CD14-positive monocyte (primary cell): ENCODE measurements at regions not wholly inside any gene's neighbourhood (a gene's known extent, or its start where the extent isn't known, plus 50 kb on each side); places are given as distances from the start of the nearest gene placed in this dataset.

Experiments used
- DNase-seq, 3 donors: peaks; one replicate each; pipeline ENCODE4 v3.0.0-alpha.2; 2011 to 2022
- H2AFZ ChIP-seq: 2 replicates; pipeline ENCODE4 v1.6.0; 2012; ENCODE audit warnings: mild to moderate bottlenecking, low read depth, low read length, inconsistent platforms; ENCODE audit not compliant: insufficient read depth, poor library complexity, severe bottlenecking
- H3K27ac ChIP-seq, 2 donors: 1 replicate in 1 of 2; 2 replicates in 1 of 2; pipeline ENCODE4 v1.5.1; 2012 to 2013; ENCODE audit warnings: low read length in 2 of 2, control low read depth in 1 of 2, inconsistent platforms in 1 of 2, low read depth in 1 of 2, mild to moderate bottlenecking in 1 of 2
- H3K27me3 ChIP-seq, 2 donors: one replicate each; pipeline versions ENCODE4 v1.6.0 to v1.6.1; 2011 to 2013; ENCODE audit warnings: low read length in 2 of 2; ENCODE audit not compliant: control insufficient read depth in 2 of 2, insufficient read depth in 2 of 2
- H3K36me3 ChIP-seq, 2 donors: replicated peaks in 1 of 2; 1 replicate in 1 of 2; 2 replicates in 1 of 2; pipeline versions ENCODE4 v1.5.1 to v1.6.1; 2012 to 2013; ENCODE audit warnings: low read length in 2 of 2, control low read depth in 1 of 2, inconsistent platforms in 1 of 2, mild to moderate bottlenecking in 1 of 2; ENCODE audit not compliant: insufficient read depth in 2 of 2, control insufficient read depth in 1 of 2
- H3K4me1 ChIP-seq, 2 donors: 1 replicate in 1 of 2; 2 replicates in 1 of 2; pipeline versions ENCODE4 v1.5.1 to v1.6.1; 2012 to 2013; ENCODE audit warnings: low read length in 2 of 2, control low read depth in 1 of 2, inconsistent platforms in 1 of 2, mild to moderate bottlenecking in 1 of 2, moderate library complexity in 1 of 2; ENCODE audit not compliant: insufficient read depth in 2 of 2, control insufficient read depth in 1 of 2
- H3K4me2 ChIP-seq: replicated peaks from 2 replicates; pipeline ENCODE3; 2012; ENCODE audit warnings: low read length, moderate library complexity, mild to moderate bottlenecking; ENCODE audit not compliant: poor library complexity, severe bottlenecking; ENCODE audit errors: extremely low read depth
- H3K4me3 ChIP-seq, 3 experiments: fragments of 200-600 bp in 1 of 3; sonication (generic) in 1 of 3; replicated peaks in 1 of 3; 1 replicate in 2 of 3; 2 replicates in 1 of 3; pipeline ENCODE4 v1.5.1; 2011 to 2013; ENCODE audit warnings: low read length in 3 of 3, mild to moderate bottlenecking in 3 of 3, control low read depth in 2 of 3, low read depth in 2 of 3, inconsistent platforms in 1 of 3, moderate library complexity in 1 of 3
- H3K79me2 ChIP-seq: 2 replicates; pipeline ENCODE4 v1.6.0; 2012; ENCODE audit warnings: mild to moderate bottlenecking, control low read depth, inconsistent platforms, low read length, moderate library complexity; ENCODE audit not compliant: insufficient read depth
- H3K9ac ChIP-seq: 2 replicates; pipeline ENCODE4 v1.6.0; 2017; ENCODE audit warnings: low read length, mild to moderate bottlenecking; ENCODE audit not compliant: insufficient read depth, poor library complexity, severe bottlenecking
- H3K9me3 ChIP-seq, 2 donors: replicated peaks in 1 of 2; 1 replicate in 1 of 2; 2 replicates in 1 of 2; pipeline versions ENCODE4 v1.5.1 to v1.6.1; 2012 to 2013; ENCODE audit warnings: low read length in 2 of 2, control low read depth in 1 of 2; ENCODE audit not compliant: control insufficient read depth in 1 of 2, insufficient read depth in 1 of 2
- H4K20me1 ChIP-seq: 2 replicates; pipeline ENCODE4 v1.6.0; 2012; ENCODE audit warnings: mild to moderate bottlenecking, low read length, control low read depth, moderate library complexity; ENCODE audit not compliant: insufficient read depth
- H3K27ac Mint-ChIP-seq, 7 donors: one replicate each; pipeline ENCODE4 v1.8.0; 2020; ENCODE audit warnings: mild to moderate bottlenecking in 7 of 7, mixed read lengths in 7 of 7, moderate library complexity in 6 of 7, inconsistent platforms in 2 of 7
- H3K27me3 Mint-ChIP-seq, 3 donors: one replicate each; pipeline ENCODE4 v1.8.0; 2021 to 2022; ENCODE audit warnings: low read depth in 3 of 3, mild to moderate bottlenecking in 3 of 3, mixed read lengths in 3 of 3, moderate library complexity in 3 of 3, inconsistent platforms in 1 of 3
- H3K36me3 Mint-ChIP-seq, 2 donors: one replicate each; pipeline ENCODE4 v1.8.0; 2020; ENCODE audit warnings: mixed read lengths in 2 of 2, inconsistent platforms in 1 of 2, mild to moderate bottlenecking in 1 of 2
- H3K4me1 Mint-ChIP-seq: one replicate; pipeline ENCODE4 v1.8.0; 2020; ENCODE audit warnings: mild to moderate bottlenecking, mixed read lengths
- H3K4me3 Mint-ChIP-seq, 2 donors: one replicate each; pipeline ENCODE4 v1.8.0; 2020; ENCODE audit warnings: mild to moderate bottlenecking in 2 of 2, mixed read lengths in 2 of 2, moderate library complexity in 1 of 2
- H3K9me3 Mint-ChIP-seq, 7 donors: one replicate each; pipeline ENCODE4 v1.8.0; 2020 to 2022; ENCODE audit warnings: mixed read lengths in 7 of 7, mild to moderate bottlenecking in 6 of 7, moderate library complexity in 6 of 7, inconsistent platforms in 2 of 7
- WGBS: methylation state at CpG from one replicate; pipeline ENCODE4 v1.1.5; 2013; ENCODE audit warnings: missing lambda C conversion rate; ENCODE audit not compliant: insufficient coverage; 5-methylcytosine and 5-hydroxymethylcytosine counted together
- intact Hi-C, 2 donors: fragments of 100-400 bp; cut with micrococcal nuclease; formaldehyde crosslinking; loops; one replicate each; pipeline versions ENCODE4 v1.15.0 to v1.15.1; 2023
- TF ChIP-seq, protein P1 (sequence below): fragments of 200-600 bp; IDR thresholded peaks from one replicate; pipeline ENCODE4 v1.8.0; 2022; ENCODE audit warnings: antibody characterized with exemption, mild to moderate bottlenecking

DNA sequence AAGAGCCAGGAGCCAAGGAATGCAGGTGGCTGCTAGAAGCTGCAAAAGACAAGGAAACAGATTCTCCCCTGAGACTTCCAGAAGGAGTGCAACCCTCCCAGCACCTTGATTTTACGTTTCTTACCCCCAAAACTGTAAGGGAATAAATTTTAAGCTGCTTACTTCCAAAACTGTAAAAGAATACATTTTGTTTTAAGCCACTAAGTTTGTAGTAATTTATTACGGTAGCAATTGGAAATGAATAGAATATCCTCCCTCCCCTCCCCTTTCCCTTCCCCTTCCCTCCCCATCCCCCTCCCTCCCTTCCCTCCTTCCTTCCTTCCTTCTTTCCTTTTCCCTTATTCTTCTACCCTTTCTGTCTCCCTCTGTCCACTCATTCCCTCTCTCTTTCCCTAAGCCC lies 203.7 kb upstream of the CFAP20DC start:
- no peak overlapping the region for H3K4me2 ChIP-seq
- no peak overlapping the region for H3K9ac ChIP-seq
- no peak overlapping the region for H3K27ac Mint-ChIP-seq

DNA sequence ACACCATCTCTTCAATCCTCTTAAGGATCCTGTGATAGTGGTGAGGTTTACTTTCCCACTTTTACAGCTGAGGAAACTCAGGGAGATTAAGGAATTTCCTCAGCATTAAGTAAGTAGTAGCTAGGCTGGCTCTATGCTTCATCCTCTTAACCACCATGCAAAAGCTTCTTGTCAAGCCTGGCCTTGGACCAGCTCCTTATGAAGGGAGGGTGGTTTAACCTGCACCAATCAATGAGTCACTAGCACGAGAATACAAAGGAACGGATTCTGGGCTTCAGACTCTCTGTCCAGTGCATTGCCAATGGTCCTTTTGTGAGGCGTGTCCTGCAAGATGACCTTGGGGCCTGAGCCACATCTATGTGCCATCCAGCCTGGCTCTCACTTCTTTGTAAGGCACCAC lies 202.0 kb upstream of the CFAP20DC start:
- Histone ChIP-seq H3K36me3 (no peaks in the 10 kb centered on the region), H3K79me2 (no peaks in the 10 kb centered on the region), H3K4me2 (no peak overlapping the region), H3K9me3 (no peaks in the 10 kb centered on the region), H4K20me1 (no peaks in the 10 kb centered on the region), H3K27me3 (no peaks in the 10 kb centered on the region), H3K9ac (no peak overlapping the region), H2AFZ (no peak overlapping the region), H3K4me1 (peaks cover 36 to 37% of the 10 kb centered on the region in 2 donors), H3K27ac (no peak overlapping the region), H3K4me3 (no peak overlapping the region)
- peaks cover 0 to 2% (median 0%) of the 10 kb centered on the region in 3 donors for H3K27me3 Mint-ChIP-seq
- DNase-seq: no peak
- no peak overlapping the region for H3K4me3 Mint-ChIP-seq
- no peak overlapping the region for H3K27ac Mint-ChIP-seq
- peaks cover 37% of the 10 kb centered on the region for H3K4me1 Mint-ChIP-seq
- intact Hi-C loops: no loop called here
- peaks cover 0 to 2% (median 0%) of the 10 kb centered on the region in 7 donors for H3K9me3 Mint-ChIP-seq
- TF ChIP-seq, protein P1, sequence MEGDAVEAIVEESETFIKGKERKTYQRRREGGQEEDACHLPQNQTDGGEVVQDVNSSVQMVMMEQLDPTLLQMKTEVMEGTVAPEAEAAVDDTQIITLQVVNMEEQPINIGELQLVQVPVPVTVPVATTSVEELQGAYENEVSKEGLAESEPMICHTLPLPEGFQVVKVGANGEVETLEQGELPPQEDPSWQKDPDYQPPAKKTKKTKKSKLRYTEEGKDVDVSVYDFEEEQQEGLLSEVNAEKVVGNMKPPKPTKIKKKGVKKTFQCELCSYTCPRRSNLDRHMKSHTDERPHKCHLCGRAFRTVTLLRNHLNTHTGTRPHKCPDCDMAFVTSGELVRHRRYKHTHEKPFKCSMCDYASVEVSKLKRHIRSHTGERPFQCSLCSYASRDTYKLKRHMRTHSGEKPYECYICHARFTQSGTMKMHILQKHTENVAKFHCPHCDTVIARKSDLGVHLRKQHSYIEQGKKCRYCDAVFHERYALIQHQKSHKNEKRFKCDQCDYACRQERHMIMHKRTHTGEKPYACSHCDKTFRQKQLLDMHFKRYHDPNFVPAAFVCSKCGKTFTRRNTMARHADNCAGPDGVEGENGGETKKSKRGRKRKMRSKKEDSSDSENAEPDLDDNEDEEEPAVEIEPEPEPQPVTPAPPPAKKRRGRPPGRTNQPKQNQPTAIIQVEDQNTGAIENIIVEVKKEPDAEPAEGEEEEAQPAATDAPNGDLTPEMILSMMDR: no peak
- H3K36me3 Mint-ChIP-seq: no peaks in the 10 kb centered on the region
- 100% methylated on average over 3 of the region's 3 CpGs for WGBS

More for the DNA sequence above, 203.7 kb upstream of the CFAP20DC start:
- Histone ChIP-seq H3K27ac (no peak overlapping the region), H3K9me3 (no peaks in the 10 kb centered on the region), H3K36me3 (no peaks in the 10 kb centered on the region), H3K27me3 (no peaks in the 10 kb centered on the region), H2AFZ (no peak overlapping the region), H3K4me1 (peaks cover 21% of the 10 kb centered on the region in 2 donors), H3K4me3 (no peak overlapping the region), H3K79me2 (no peaks in the 10 kb centered on the region), H4K20me1 (no peaks in the 10 kb centered on the region)
- no peak overlapping the region for H3K4me3 Mint-ChIP-seq
- TF ChIP-seq, protein P1: no peak
- H3K36me3 Mint-ChIP-seq: no peaks in the 10 kb centered on the region
- no peak for DNase-seq
- H3K27me3 Mint-ChIP-seq: peaks cover 0 to 2% (median 0%) of the 10 kb centered on the region in 3 donors
- H3K4me1 Mint-ChIP-seq: peaks cover 22% of the 10 kb centered on the region
- H3K9me3 Mint-ChIP-seq: peaks cover 0 to 4% (median 0%) of the 10 kb centered on the region in 7 donors
- no CpG with 5 or more reads among the region's 2 CpGs for WGBS
- intact Hi-C loops: no loop called here
